Nephron progenitor cell (in vitro differentiated cells): ENCODE measurements at regions not wholly inside any gene's neighbourhood (a gene's known extent, or its start where the extent isn't known, plus 50 kb on each side); places are given as distances from the start of the nearest gene placed in this dataset.

ENCODE experiments used
- DNase-seq: peaks from one replicate; pipeline ENCODE4 v3.0.0; 2021
- H3K27ac Mint-ChIP-seq: 2 replicates; pipeline ENCODE4 v1.8.0; 2021; ENCODE audit warnings: mild to moderate bottlenecking, moderate library complexity, mixed read lengths
- H3K27me3 Mint-ChIP-seq: 2 replicates; pipeline ENCODE4 v1.8.0; 2021; ENCODE audit warnings: mild to moderate bottlenecking, low read depth, mixed read lengths; ENCODE audit not compliant: poor library complexity
- H3K36me3 Mint-ChIP-seq: 2 replicates; pipeline ENCODE4 v1.8.0; 2021; ENCODE audit warnings: low read depth, mixed read lengths
- H3K4me1 Mint-ChIP-seq: 2 replicates; pipeline ENCODE4 v1.8.0; 2021; ENCODE audit warnings: mixed read lengths
- H3K4me3 Mint-ChIP-seq: 2 replicates; pipeline ENCODE4 v1.8.0; 2021; ENCODE audit warnings: mild to moderate bottlenecking, moderate library complexity, mixed read lengths
- H3K9me3 Mint-ChIP-seq: 2 replicates; pipeline ENCODE4 v1.8.0; 2021; ENCODE audit warnings: mild to moderate bottlenecking, moderate library complexity, mixed read lengths
- CTCF ChIP-seq: fragments of 200-600 bp; sonication (generic); IDR thresholded peaks from 2 replicates; pipeline ENCODE4 v1.5.0; 2021; ENCODE audit warnings: antibody characterized with exemption

- Mint-ChIP-seq H3K4me3 (no peak overlapping the region), H3K9me3 (no peaks in the 10 kb centered on the region), H3K4me1 (peaks cover 25% of the 10 kb centered on the region), H3K27ac (no peak overlapping the region), H3K27me3 (peaks cover 4% of the 10 kb centered on the region), H3K36me3 (no peaks in the 10 kb centered on the region)
- TF ChIP-seq CTCF, result no peak
- no peak for DNase-seq
These were observed 288.8 kb upstream of the HS6ST1 start for GRCh38 chr2:128607440-128607839.

GRCh38 chr2:128607911-128608506, 289.3 kb upstream of the HS6ST1 start:
- Mint-ChIP-seq H3K4me3 (no peak overlapping the region), H3K9me3 (no peaks in the 10 kb centered on the region), H3K27ac (no peak overlapping the region), H3K4me1 (peaks cover 31% of the 10 kb centered on the region), H3K36me3 (no peaks in the 10 kb centered on the region), H3K27me3 (peaks cover 4% of the 10 kb centered on the region)
- no peak for DNase-seq
- no peak for TF ChIP-seq CTCF

GRCh38 chr2:128608921-128609880, 290.5 kb upstream of the HS6ST1 start:
- no peak for DNase-seq
- peaks cover 4% of the 10 kb centered on the region for H3K27me3 Mint-ChIP-seq
- H3K9me3 Mint-ChIP-seq, result no peaks in the 10 kb centered on the region
- peaks cover 34% of the 10 kb centered on the region for H3K4me1 Mint-ChIP-seq
- H3K36me3 Mint-ChIP-seq, result no peaks in the 10 kb centered on the region
- no peak overlapping the region for H3K27ac Mint-ChIP-seq
- TF ChIP-seq CTCF, result no peak
- H3K4me3 Mint-ChIP-seq, result no peak overlapping the region

GRCh38 chr2:128610496-128610895, 291.8 kb upstream of the HS6ST1 start:
- Mint-ChIP-seq H3K36me3 (no peaks in the 10 kb centered on the region), H3K27me3 (peaks cover 4% of the 10 kb centered on the region), H3K4me3 (no peak overlapping the region), H3K27ac (peak overlapping the region; percentile 17), H3K4me1 (peaks cover 34% of the 10 kb centered on the region), H3K9me3 (no peaks in the 10 kb centered on the region)
- no peak for TF ChIP-seq CTCF
- DNase-seq, result no peak

GRCh38 chr2:128611421-128612320, 293.0 kb upstream of the HS6ST1 start:
- H3K4me1 Mint-ChIP-seq, result peaks cover 34% of the 10 kb centered on the region
- no peaks in the 10 kb centered on the region for H3K9me3 Mint-ChIP-seq
- H3K27ac Mint-ChIP-seq, result no peak overlapping the region
- DNase-seq, result no peak
- no peaks in the 10 kb centered on the region for H3K36me3 Mint-ChIP-seq
- H3K27me3 Mint-ChIP-seq, result peaks cover 4% of the 10 kb centered on the region
- TF ChIP-seq CTCF, result no peak
- H3K4me3 Mint-ChIP-seq, result no peak overlapping the region
